Activated CD8-positive, alpha-beta T cell treated with anti-CD3 and anti-CD28 coated beads for 36 hours (primary cell): ENCODE measurements at regions not wholly inside any gene's neighbourhood (a gene's known extent, or its start where the extent isn't known, plus 50 kb on each side); places are given as distances from the start of the nearest gene placed in this dataset.

Source experiments
- ATAC-seq: fragments of 200-7000 bp; cut with Tn5 transposase; one replicate; pipeline ENCODE4 v1.10.0; 2021; ENCODE audit warnings: mild to moderate bottlenecking, moderate library complexity
- CTCF ChIA-PET: fragments of 350-600 bp; sonication (Branson Sonifier 250); formaldehyde crosslinking; loops from one replicate; lab custom pipeline; 2021; ENCODE audit warnings: antibody characterized with exemption; lab: Charles Lee
- POLR2A ChIA-PET: fragments of 350-600 bp; sonication (Branson Sonifier 250); formaldehyde crosslinking; loops from one replicate; lab custom pipeline; 2021; ENCODE audit warnings: antibody characterized with exemption; lab: Charles Lee
- DNase-seq: peaks from one replicate; pipeline ENCODE4 v3.0.0-alpha.2; 2020
- H3K27ac Mint-ChIP-seq: one replicate; pipeline ENCODE4 v1.8.0; 2021; ENCODE audit warnings: mild to moderate bottlenecking, mixed read lengths
- H3K27me3 Mint-ChIP-seq: one replicate; pipeline ENCODE4 v1.8.0; 2021; ENCODE audit warnings: mixed read lengths
- H3K36me3 Mint-ChIP-seq: one replicate; pipeline ENCODE4 v1.8.0; 2021; ENCODE audit warnings: low read depth, mixed read lengths
- H3K4me1 Mint-ChIP-seq: one replicate; pipeline ENCODE4 v1.8.0; 2021; ENCODE audit warnings: low read depth, mixed read lengths
- H3K4me3 Mint-ChIP-seq: one replicate; pipeline ENCODE4 v1.8.0; 2021; ENCODE audit warnings: mild to moderate bottlenecking, moderate library complexity, mixed read lengths
- H3K9me3 Mint-ChIP-seq: one replicate; pipeline ENCODE4 v1.8.0; 2021; ENCODE audit warnings: mixed read lengths
- CTCF ChIP-seq: fragments of 200-600 bp; IDR thresholded peaks from one replicate; pipeline ENCODE4 v1.8.0; 2022; ENCODE audit warnings: antibody characterized with exemption, mild to moderate bottlenecking
- intact Hi-C: fragments of 100-400 bp; cut with micrococcal nuclease; formaldehyde crosslinking; loops from one replicate; pipeline ENCODE4 v1.10.0; 2022

DNA sequence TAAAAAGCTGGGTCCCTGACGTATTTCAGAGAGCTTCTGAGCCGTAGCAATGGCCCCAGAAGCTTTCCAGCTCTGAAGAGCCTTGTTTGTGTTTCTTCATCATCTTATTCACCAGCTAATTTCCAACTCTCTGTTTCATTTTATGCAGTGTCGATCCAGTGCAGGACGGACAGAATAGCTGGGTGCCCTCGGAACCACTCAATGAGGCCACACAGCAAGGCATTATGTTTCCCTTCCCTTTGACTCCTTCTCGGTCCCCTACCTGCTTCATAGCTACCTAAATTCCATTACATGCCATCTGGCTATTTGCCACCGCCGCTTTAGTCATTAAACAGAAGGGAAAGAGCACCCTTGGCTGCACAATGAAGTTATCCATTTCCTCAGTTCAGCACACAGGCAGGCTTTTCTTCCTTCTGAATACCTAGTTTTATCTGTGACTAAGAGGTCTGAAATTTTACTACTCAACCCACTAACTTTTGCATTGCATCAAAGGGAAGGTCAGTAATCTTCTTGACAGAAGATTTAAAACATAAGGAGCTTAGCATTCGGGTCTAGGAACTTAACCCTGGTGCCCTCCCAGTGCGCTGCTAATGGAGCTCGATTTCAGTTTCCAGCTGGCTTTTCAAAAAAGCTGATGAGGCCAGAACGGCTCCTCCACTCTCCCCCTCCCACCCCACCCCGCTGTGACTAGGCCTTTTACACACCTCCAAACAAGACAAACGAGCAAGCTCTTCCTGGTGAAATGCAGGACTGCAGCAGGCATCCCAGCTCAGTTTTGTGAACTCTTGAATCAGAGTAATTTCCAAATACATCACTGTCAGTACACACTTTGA, 176.8 kb downstream of the GXYLT1 start:
- Mint-ChIP-seq H3K4me1 (no peaks in the 10 kb centered on the region), H3K36me3 (no peaks in the 10 kb centered on the region), H3K27me3 (peaks cover 1% of the 10 kb centered on the region), H3K4me3 (no peak overlapping the region), H3K9me3 (no peaks in the 10 kb centered on the region), H3K27ac (no peak overlapping the region)
- intact Hi-C loops: no loop called here
- no peak for ATAC-seq
- POLR2A ChIA-PET: no interaction called here
- DNase-seq: no peak
- no peak for TF ChIP-seq CTCF
- CTCF ChIA-PET: no interaction called here

GRCh38 chr12:41966916-41967315, 177.8 kb downstream of the GXYLT1 start:
- no peak for TF ChIP-seq CTCF
- H3K27ac Mint-ChIP-seq: no peak overlapping the region
- H3K27me3 Mint-ChIP-seq: peaks cover 1% of the 10 kb centered on the region
- ATAC-seq (no peak), DNase-seq (no peak)
- H3K9me3 Mint-ChIP-seq: no peaks in the 10 kb centered on the region
- ChIA-PET POLR2A (no interaction called here), CTCF (no interaction called here)
- H3K4me1 Mint-ChIP-seq: no peaks in the 10 kb centered on the region
- no peak overlapping the region for H3K4me3 Mint-ChIP-seq
- H3K36me3 Mint-ChIP-seq: no peaks in the 10 kb centered on the region
- intact Hi-C loops: no loop called here

DNA sequence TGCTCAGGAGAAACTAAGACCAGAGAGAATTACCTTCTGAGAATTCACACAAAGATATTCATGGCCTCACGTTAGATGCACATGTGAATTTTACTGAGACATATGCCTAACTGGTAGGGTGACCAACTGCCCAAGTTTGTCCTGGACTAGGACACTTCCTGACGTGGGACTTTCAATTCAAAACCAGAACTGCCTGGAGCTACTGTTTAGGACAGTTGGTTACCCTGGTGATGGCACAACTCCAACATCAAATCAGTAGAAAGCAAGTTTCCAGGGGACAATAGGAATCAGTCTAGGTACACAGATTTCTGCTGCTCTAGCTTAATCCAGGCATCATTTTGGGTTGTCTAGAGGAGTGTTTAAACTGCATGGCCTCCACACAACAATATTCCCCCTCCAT, 178.7 kb downstream of the GXYLT1 start:
- no peaks in the 10 kb centered on the region for H3K4me1 Mint-ChIP-seq

GRCh38 chr12:41963398-41963797, 181.3 kb downstream of the GXYLT1 start:
- ChIA-PET CTCF (interaction anchor here (1.1 kb wide), 1 partner anchor 61 kb away, joined by 3 read pairs; no protein-coding TSS in a partner anchor), POLR2A (no interaction called here)
- Mint-ChIP-seq H3K27me3 (peaks cover 1% of the 10 kb centered on the region), H3K36me3 (no peaks in the 10 kb centered on the region), H3K4me1 (no peaks in the 10 kb centered on the region), H3K9me3 (no peaks in the 10 kb centered on the region), H3K4me3 (no peak overlapping the region), H3K27ac (no peak overlapping the region)
- no peak for TF ChIP-seq CTCF
- ATAC-seq: no peak
- intact Hi-C loops: no loop called here
- DNase-seq: no peak

More for the DNA sequence above, 178.7 kb downstream of the GXYLT1 start:
- CTCF ChIA-PET: no interaction called here
- no peaks in the 10 kb centered on the region for H3K36me3 Mint-ChIP-seq
- POLR2A ChIA-PET: no interaction called here
- H3K27me3 Mint-ChIP-seq: peaks cover 1% of the 10 kb centered on the region
- no peak overlapping the region for H3K4me3 Mint-ChIP-seq
- DNase-seq: no peak
- H3K9me3 Mint-ChIP-seq: no peaks in the 10 kb centered on the region
- H3K27ac Mint-ChIP-seq: no peak overlapping the region
- intact Hi-C loops: no loop called here
- no peak for TF ChIP-seq CTCF
- ATAC-seq: no peak

DNA sequence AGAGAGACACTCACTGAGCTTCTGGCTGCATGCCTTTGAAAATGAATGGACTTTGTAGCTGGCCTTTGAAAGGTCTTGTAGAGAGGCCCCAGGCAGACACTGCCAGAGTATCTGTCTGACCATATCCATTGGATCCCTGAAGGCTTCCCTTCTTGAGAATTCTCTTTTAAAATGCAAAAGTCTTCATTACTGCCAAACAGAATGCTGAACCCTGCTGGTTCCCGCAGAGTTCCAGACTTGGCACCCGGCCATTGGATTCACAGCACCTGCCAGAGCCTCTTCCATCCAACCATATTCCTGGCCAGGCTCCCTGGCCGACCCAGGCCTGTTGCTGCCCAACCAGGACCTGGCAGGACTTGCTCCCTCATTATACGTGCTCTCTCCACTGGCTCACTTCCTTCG, 182.5 kb downstream of the GXYLT1 start:
- POLR2A ChIA-PET: no interaction called here
- no peak overlapping the region for H3K4me3 Mint-ChIP-seq
- no peaks in the 10 kb centered on the region for H3K4me1 Mint-ChIP-seq

More for the DNA sequence above, 182.5 kb downstream of the GXYLT1 start:
- CTCF ChIA-PET: no interaction called here
- H3K27me3 Mint-ChIP-seq: peaks cover 1% of the 10 kb centered on the region
- no peaks in the 10 kb centered on the region for H3K36me3 Mint-ChIP-seq
- no peak overlapping the region for H3K27ac Mint-ChIP-seq
- ATAC-seq (no peak), DNase-seq (no peak)
- no peak for TF ChIP-seq CTCF
- H3K9me3 Mint-ChIP-seq: no peaks in the 10 kb centered on the region
- intact Hi-C loops: no loop called here
